ENCODE measurements at regions not wholly inside any gene's neighbourhood (a gene's known extent, or its start where the extent isn't known, plus 50 kb on each side); places are given as distances from the start of the nearest gene placed in this dataset.
"Not testable (repeated sequence)": the region's sequence is repeated elsewhere in the genome, so short reads cannot be mapped to it uniquely, and the experiment has no call there.

DNA sequence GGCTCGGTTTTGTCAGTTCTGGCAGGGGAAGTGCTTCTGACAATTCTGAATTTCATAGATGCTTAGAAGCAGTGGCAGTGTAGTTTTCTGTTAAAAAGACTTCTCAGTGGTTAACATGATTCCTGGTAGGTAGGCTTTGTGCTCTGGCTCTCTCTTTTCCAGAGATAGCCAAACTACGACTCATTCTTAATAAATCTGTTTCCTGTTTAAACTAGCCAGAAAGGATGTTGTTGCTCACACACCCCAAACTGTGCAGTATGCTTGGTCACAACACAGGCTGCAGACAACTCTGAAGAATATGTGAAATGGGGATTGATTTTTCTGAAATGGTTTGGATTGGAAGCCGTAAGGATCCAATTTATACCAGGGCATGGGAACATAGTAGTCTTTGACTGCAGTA is 711.5 kb downstream of the PCDH17 start:
- H3K4me1 ChIP-seq (ENCODE audit: insufficient read depth, low read length, poor library complexity, severe bottlenecking): no peaks in the 10 kb centered on the region
- no peaks in the 10 kb centered on the region for H3K27me3 ChIP-seq (ENCODE audit: insufficient read depth, low read length, poor library complexity, severe bottlenecking)
- H3K79me2 ChIP-seq (ENCODE audit: insufficient read depth, low read length): no peaks in the 10 kb centered on the region
- H4K20me1 ChIP-seq (ENCODE audit: insufficient read depth, low read length, poor library complexity, severe bottlenecking): no peaks in the 10 kb centered on the region
- no peak overlapping the region for H3K9ac ChIP-seq (ENCODE audit: low read depth, low read length, poor library complexity, severe bottlenecking)
- peak overlapping the region; percentile 22 for H3K4me2 ChIP-seq (ENCODE audit: low read depth, low read length, poor library complexity, severe bottlenecking)
- H3K4me3 ChIP-seq (ENCODE audit: low read length, poor library complexity, severe bottlenecking): no peak overlapping the region
- H3K9me2 ChIP-seq (replicated peaks; ENCODE audit: low read depth, low read length): no peaks in the 10 kb centered on the region
- no peaks in the 10 kb centered on the region for H3K36me3 ChIP-seq (ENCODE audit: insufficient read depth, low read length)
- H3F3A ChIP-seq (ENCODE audit: low read depth): no peaks in the 10 kb centered on the region
- no peaks in the 10 kb centered on the region for H3K9me3 ChIP-seq (ENCODE audit: insufficient read depth, low read depth, low read length)
- TF ChIP-seq, protein P1, sequence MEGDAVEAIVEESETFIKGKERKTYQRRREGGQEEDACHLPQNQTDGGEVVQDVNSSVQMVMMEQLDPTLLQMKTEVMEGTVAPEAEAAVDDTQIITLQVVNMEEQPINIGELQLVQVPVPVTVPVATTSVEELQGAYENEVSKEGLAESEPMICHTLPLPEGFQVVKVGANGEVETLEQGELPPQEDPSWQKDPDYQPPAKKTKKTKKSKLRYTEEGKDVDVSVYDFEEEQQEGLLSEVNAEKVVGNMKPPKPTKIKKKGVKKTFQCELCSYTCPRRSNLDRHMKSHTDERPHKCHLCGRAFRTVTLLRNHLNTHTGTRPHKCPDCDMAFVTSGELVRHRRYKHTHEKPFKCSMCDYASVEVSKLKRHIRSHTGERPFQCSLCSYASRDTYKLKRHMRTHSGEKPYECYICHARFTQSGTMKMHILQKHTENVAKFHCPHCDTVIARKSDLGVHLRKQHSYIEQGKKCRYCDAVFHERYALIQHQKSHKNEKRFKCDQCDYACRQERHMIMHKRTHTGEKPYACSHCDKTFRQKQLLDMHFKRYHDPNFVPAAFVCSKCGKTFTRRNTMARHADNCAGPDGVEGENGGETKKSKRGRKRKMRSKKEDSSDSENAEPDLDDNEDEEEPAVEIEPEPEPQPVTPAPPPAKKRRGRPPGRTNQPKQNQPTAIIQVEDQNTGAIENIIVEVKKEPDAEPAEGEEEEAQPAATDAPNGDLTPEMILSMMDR (conservative IDR thresholded peaks at IDR 0.05; ENCODE audit: low read length): no peak
- TF ChIP-seq EZH2phosphoT487 (IDR thresholded peaks at IDR 0.05; ENCODE audit: borderline replicate concordance): no peak
- H2AFZ ChIP-seq (ENCODE audit: low read length): no peak overlapping the region

DNA sequence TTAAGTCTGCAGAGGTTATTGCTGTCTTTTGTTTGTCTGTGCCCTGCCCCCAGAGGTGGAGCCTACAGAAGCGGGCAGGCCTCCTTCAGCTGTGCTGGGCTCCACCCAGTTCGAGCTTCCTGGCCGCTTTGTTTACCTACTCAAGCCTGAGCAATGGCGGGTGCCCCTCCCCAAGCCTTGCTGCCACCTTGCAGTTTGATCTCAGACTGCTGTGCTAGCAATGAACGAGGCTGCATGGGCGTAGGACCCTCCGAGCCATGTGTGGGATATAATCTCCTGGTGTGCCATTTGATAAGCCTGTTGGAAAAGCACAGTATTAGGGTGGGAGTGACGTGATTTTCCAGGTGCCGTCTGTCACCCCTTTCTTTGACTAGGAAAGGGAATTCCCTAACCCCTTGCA is 720.6 kb downstream of the PCDH17 start:
- not testable (repeated sequence) for H3K9me3 ChIP-seq (ENCODE audit: insufficient read depth, low read depth, low read length); H3K27me3 ChIP-seq (ENCODE audit: insufficient read depth, low read length, poor library complexity, severe bottlenecking); H3K4me1 ChIP-seq (ENCODE audit: insufficient read depth, low read length, poor library complexity, severe bottlenecking); H3K4me3 ChIP-seq (ENCODE audit: low read length, poor library complexity, severe bottlenecking); H3K9me2 ChIP-seq (replicated peaks; ENCODE audit: low read depth, low read length); H3F3A ChIP-seq (ENCODE audit: low read depth); H4K20me1 ChIP-seq (ENCODE audit: insufficient read depth, low read length, poor library complexity, severe bottlenecking); H3K4me2 ChIP-seq (ENCODE audit: low read depth, low read length, poor library complexity, severe bottlenecking); H3K9ac ChIP-seq (ENCODE audit: low read depth, low read length, poor library complexity, severe bottlenecking); H2AFZ ChIP-seq (ENCODE audit: low read length); H3K36me3 ChIP-seq (ENCODE audit: insufficient read depth, low read length); H3K79me2 ChIP-seq (ENCODE audit: insufficient read depth, low read length)

DNA sequence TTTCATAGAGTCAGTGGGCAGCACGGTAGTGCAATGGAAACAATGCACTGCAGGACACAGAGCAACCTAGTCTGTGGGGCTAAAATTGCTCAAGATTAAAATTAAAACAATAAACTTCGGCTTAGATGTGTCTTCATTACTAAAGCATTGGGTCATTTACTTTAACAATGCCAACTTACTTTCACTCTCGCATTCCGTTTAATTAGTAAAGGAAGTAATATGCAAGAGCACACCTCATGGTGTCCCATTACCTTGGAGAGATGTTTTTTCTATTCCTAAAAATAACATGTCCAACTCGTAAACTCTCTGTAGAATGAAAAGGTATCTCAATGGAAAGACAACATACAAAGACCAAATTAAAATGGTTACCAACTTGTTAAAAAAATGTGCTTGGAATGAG is 738.4 kb downstream of the PCDH17 start:
- Histone ChIP-seq H3K9me2 (replicated peaks; ENCODE audit: low read depth, low read length) (no peaks in the 10 kb centered on the region), H3K27me3 (ENCODE audit: insufficient read depth, low read length, poor library complexity, severe bottlenecking) (no peaks in the 10 kb centered on the region), H3K79me2 (ENCODE audit: insufficient read depth, low read length) (no peaks in the 10 kb centered on the region), H3K4me1 (ENCODE audit: insufficient read depth, low read length, poor library complexity, severe bottlenecking) (no peaks in the 10 kb centered on the region), H2AFZ (ENCODE audit: low read length) (no peak overlapping the region), H4K20me1 (ENCODE audit: insufficient read depth, low read length, poor library complexity, severe bottlenecking) (no peaks in the 10 kb centered on the region), H3K4me2 (ENCODE audit: low read depth, low read length, poor library complexity, severe bottlenecking) (no peak overlapping the region), H3K9me3 (ENCODE audit: insufficient read depth, low read depth, low read length) (no peaks in the 10 kb centered on the region; the same call in 1 of the 2 replicates), H3F3A (ENCODE audit: low read depth) (no peaks in the 10 kb centered on the region), H3K4me3 (ENCODE audit: low read length, poor library complexity, severe bottlenecking) (no peak overlapping the region), H3K9ac (ENCODE audit: low read depth, low read length, poor library complexity, severe bottlenecking) (no peak overlapping the region), H3K36me3 (ENCODE audit: insufficient read depth, low read length) (no peaks in the 10 kb centered on the region)
- no peak for TF ChIP-seq EZH2phosphoT487 (IDR thresholded peaks at IDR 0.05; ENCODE audit: borderline replicate concordance)
- TF ChIP-seq, protein P1 (conservative IDR thresholded peaks at IDR 0.05; ENCODE audit: low read length): no peak

DNA sequence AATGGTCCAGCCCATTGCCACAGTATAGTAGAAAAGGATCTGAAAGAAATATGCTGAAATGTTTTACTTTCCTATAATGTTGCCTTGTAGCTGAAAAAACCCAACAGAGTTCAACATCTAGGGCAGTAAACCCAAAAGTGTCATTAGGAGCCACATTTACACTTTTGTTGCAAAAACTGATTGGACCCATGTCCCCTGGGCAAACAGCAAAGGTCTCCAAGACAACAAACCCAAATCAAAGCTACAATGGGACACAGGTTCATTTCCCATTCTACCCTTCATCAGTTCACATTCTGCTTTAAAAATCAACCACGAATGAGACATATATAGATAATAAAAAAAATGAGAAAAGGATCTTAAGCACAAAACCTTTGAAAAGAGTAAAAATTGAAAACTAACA is 744.8 kb downstream of the PCDH17 start:
- H3K4me2 ChIP-seq (ENCODE audit: low read depth, low read length, poor library complexity, severe bottlenecking): no peak overlapping the region

More for the DNA sequence above, 744.8 kb downstream of the PCDH17 start:
- H3K36me3 ChIP-seq (ENCODE audit: insufficient read depth, low read length): no peaks in the 10 kb centered on the region
- H2AFZ ChIP-seq (ENCODE audit: low read length): no peak overlapping the region
- H4K20me1 ChIP-seq (ENCODE audit: insufficient read depth, low read length, poor library complexity, severe bottlenecking): no peaks in the 10 kb centered on the region
- no peak overlapping the region for H3K9ac ChIP-seq (ENCODE audit: low read depth, low read length, poor library complexity, severe bottlenecking)
- H3K79me2 ChIP-seq (ENCODE audit: insufficient read depth, low read length): no peaks in the 10 kb centered on the region
- H3K4me3 ChIP-seq (ENCODE audit: low read length, poor library complexity, severe bottlenecking): no peak overlapping the region
- H3K9me2 ChIP-seq (replicated peaks; ENCODE audit: low read depth, low read length): no peaks in the 10 kb centered on the region
- H3K9me3 ChIP-seq (ENCODE audit: insufficient read depth, low read depth, low read length): no peaks in the 10 kb centered on the region
- no peaks in the 10 kb centered on the region for H3F3A ChIP-seq (ENCODE audit: low read depth)
- TF ChIP-seq EZH2phosphoT487 (IDR thresholded peaks at IDR 0.05; ENCODE audit: borderline replicate concordance): no peak
- TF ChIP-seq, protein P1 (conservative IDR thresholded peaks at IDR 0.05; ENCODE audit: low read length): no peak
- H3K27me3 ChIP-seq (ENCODE audit: insufficient read depth, low read length, poor library complexity, severe bottlenecking): no peaks in the 10 kb centered on the region
- no peaks in the 10 kb centered on the region for H3K4me1 ChIP-seq (ENCODE audit: insufficient read depth, low read length, poor library complexity, severe bottlenecking)
